ENCODE measurements at regions not wholly inside any gene's neighbourhood (a gene's known extent, or its start where the extent isn't known, plus 50 kb on each side); places are given as distances from the start of the nearest gene placed in this dataset.
"Not testable (repeated sequence)": the region's sequence is repeated elsewhere in the genome, so short reads cannot be mapped to it uniquely, and the experiment has no call there.

DNA sequence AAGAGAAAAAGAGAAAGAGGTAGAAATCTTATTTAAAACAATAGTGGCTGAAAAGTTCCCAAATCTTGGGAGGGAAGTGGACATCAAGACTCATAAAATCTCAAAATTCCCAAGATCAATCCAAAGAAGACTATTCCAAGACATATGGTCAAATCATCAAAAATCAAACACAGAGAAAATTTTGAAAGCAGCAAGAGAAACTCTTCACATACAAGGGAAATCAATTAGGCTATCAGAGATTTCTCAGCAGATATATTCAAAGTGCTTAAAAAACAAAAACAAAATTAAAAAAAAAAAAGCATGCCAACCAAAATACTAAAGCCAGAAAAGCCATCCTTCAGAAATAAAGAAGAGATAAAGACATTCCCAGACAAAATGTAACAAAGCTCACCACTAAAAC is 52.6 kb upstream of the RALGPS2 start:
- Histone ChIP-seq H3K27ac (ENCODE audit: poor library complexity, severe bottlenecking) (no peak overlapping the region), H3K9me3 (ENCODE audit: severe bottlenecking) (no peaks in the 10 kb centered on the region), H3K36me3 (ENCODE audit: low read depth) (no peaks in the 10 kb centered on the region), H3K4me3 (ENCODE audit: severe bottlenecking) (no peak overlapping the region), H3K27me3 (ENCODE audit: insufficient read depth, poor library complexity, severe bottlenecking) (no peaks in the 10 kb centered on the region), H3K4me1 (ENCODE audit: insufficient read depth, poor library complexity, severe bottlenecking) (no peaks in the 10 kb centered on the region)
- TF ChIP-seq, protein P1, sequence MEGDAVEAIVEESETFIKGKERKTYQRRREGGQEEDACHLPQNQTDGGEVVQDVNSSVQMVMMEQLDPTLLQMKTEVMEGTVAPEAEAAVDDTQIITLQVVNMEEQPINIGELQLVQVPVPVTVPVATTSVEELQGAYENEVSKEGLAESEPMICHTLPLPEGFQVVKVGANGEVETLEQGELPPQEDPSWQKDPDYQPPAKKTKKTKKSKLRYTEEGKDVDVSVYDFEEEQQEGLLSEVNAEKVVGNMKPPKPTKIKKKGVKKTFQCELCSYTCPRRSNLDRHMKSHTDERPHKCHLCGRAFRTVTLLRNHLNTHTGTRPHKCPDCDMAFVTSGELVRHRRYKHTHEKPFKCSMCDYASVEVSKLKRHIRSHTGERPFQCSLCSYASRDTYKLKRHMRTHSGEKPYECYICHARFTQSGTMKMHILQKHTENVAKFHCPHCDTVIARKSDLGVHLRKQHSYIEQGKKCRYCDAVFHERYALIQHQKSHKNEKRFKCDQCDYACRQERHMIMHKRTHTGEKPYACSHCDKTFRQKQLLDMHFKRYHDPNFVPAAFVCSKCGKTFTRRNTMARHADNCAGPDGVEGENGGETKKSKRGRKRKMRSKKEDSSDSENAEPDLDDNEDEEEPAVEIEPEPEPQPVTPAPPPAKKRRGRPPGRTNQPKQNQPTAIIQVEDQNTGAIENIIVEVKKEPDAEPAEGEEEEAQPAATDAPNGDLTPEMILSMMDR (IDR thresholded peaks at IDR 0.05; ENCODE audit: poor library complexity, severe bottlenecking) = no peak
- ATAC-seq (ENCODE audit: low read depth) (no peak), DNase-seq (ENCODE audit: low spot score) (no peak)

DNA sequence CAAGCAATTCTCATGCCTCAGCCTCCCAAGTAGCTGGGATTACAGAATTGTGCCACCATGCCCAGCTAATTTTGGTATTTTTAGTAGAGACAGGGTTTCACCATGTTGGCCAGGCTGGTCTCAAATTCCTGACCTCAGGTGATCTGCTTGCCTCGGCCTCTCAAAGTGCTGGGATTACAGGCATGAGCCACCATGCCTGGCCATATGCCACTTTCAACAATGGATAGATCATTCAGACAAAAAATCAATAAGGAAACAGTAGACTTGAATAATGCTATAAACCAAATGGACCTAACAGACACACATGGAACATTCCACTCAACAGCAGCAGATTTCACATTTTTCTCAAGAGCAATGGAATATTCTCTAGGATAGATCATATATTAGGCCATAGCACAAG is 50.5 kb upstream of the RALGPS2 start:
- H3K4me3 ChIP-seq (ENCODE audit: severe bottlenecking); H3K4me1 ChIP-seq (ENCODE audit: insufficient read depth, poor library complexity, severe bottlenecking); H3K9me3 ChIP-seq (ENCODE audit: severe bottlenecking); H3K27ac ChIP-seq (ENCODE audit: poor library complexity, severe bottlenecking); H3K27me3 ChIP-seq (ENCODE audit: insufficient read depth, poor library complexity, severe bottlenecking); ATAC-seq (ENCODE audit: low read depth); DNase-seq (ENCODE audit: low spot score); H3K36me3 ChIP-seq (ENCODE audit: low read depth): not testable (repeated sequence)
